Epithelial cell of proximal tubule (primary cell): ENCODE measurements at regions not wholly inside any gene's neighbourhood (a gene's known extent, or its start where the extent isn't known, plus 50 kb on each side); places are given as distances from the start of the nearest gene placed in this dataset.

ENCODE experiments used
- DNase-seq: peaks from one replicate; pipeline ENCODE4 v3.0.0-alpha.2; 2011; ENCODE audit warnings: low read depth
- H3K4me3 ChIP-seq: 2 replicates; pipeline ENCODE4 v1.5.1; 2011; ENCODE audit warnings: low read depth, mild to moderate bottlenecking, low read length
- TF ChIP-seq, protein P1 (sequence below): conservative IDR thresholded peaks from 2 replicates; pipeline ENCODE4 v1.5.1; 2012; ENCODE audit warnings: low read depth, mild to moderate bottlenecking, low read length

DNA sequence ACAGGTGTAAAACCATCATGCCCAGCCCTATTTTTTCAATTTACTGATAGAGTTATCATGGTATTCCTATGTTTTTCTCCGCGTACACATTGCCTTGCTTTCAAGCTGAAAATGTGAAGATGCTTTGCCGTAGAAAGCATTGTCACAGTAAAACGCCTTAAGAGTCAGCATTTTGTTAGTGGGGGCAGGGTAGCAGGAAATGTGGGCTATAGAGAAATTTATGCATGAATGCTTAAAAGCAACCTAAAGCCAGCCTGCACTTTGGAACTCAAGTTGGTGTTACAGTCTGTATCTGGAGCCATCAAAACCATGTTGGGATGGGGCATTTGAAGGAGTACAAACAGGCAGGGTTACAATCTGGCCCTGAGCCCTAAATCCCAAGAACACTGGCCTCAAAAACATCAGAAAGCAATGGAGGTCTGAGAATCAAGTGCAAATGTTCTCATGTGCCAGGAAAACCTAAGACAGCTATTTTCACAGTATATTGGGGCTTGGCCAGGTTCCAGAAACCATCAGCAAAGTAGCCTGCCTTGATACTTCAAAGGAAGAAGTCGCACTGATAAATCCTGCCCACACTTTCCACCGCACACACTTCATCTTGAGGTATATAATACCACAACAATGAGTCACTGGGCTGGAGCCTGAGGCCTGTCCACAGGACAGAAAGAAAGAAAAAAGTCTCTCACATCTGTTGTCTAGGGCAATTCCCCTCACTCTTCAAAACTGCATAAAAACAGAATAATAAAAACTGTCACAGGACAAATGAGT lies 313.8 kb downstream of the ENC1 start:
- DNase-seq: peak; percentile 79
- H3K4me3 ChIP-seq: no peak overlapping the region
- TF ChIP-seq, protein P1, sequence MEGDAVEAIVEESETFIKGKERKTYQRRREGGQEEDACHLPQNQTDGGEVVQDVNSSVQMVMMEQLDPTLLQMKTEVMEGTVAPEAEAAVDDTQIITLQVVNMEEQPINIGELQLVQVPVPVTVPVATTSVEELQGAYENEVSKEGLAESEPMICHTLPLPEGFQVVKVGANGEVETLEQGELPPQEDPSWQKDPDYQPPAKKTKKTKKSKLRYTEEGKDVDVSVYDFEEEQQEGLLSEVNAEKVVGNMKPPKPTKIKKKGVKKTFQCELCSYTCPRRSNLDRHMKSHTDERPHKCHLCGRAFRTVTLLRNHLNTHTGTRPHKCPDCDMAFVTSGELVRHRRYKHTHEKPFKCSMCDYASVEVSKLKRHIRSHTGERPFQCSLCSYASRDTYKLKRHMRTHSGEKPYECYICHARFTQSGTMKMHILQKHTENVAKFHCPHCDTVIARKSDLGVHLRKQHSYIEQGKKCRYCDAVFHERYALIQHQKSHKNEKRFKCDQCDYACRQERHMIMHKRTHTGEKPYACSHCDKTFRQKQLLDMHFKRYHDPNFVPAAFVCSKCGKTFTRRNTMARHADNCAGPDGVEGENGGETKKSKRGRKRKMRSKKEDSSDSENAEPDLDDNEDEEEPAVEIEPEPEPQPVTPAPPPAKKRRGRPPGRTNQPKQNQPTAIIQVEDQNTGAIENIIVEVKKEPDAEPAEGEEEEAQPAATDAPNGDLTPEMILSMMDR: no peak

DNA sequence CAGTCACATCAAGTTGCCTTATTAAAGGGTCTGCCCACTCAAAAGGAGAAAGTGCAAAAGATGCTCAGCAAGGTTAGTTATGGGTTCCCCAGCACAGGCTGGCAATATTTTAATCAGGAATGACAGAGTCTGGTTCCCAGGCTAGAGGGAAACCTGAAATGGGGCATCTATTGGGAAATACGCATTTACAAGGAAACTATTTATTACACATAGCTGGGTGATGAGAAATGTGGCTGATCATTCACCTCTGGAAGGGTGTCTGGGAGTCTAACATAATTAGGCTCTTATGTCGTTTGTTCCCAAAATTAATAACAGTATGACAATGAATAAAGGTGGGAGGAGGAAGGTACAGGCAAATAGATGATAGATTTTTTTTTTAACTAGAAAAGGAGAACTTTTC lies 314.7 kb downstream of the ENC1 start:
- peak; percentile 80 for DNase-seq
- H3K4me3 ChIP-seq: no peak overlapping the region
- TF ChIP-seq, protein P1: no peak

DNA sequence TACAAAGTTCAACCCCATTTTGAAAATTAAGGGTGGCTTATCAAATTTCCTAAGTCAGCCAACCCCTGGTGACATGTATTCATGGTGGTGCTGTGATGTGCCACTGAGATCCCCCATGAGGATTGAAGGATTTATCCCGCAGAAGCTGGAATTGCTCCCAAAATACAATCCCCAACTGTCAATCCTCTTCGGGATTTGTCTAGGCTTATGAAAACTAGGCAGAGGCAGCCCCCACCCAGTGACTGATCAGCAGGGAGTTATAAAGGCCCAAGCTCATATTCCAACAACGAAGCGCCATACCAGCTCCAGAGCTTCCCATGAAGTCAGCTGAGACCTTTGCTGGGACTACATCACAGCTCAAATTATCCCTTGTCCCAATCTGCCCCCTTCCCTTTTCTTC lies 316.0 kb downstream of the ENC1 start:
- no peak for DNase-seq
- H3K4me3 ChIP-seq: no peak overlapping the region
- TF ChIP-seq, protein P1: no peak

DNA sequence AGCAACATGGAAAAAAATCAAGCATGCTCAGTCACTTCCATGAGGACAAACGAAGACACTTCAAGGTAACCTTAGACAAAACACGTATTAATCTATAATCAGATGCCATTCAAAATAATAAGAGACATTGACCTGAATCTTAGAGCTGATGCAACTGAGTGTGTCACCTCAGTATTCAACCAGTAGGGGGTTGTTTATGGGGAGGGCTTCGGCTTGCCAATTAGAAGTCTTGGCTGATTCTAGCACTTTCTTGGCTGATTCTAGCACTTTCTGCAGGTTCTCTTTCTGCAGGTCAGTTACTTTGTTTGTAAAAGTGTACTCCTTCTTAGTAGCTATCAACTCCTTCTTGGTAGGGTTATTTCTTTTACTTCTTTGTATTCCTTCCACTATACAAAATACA lies 317.6 kb downstream of the ENC1 start:
- TF ChIP-seq, protein P1: peak; percentile 28
- no peak for DNase-seq

DNA sequence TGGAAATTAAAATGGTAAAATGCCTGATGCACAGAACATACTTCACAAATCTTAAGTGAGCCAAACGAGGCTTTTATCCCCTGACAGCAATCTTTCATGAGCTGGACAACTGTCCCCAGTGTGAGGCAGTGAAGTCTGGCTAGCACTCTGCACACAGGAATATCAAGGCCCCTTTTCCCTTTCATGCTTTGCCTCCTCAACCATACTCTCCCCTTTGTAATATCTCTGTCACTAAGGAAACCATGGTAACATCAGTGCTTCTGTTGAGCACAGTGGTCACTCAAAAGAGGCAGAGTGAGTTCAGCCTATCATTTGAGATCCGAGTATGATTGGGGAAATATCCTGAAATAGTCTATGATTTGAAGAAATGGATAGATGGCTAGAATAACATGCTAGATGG lies 318.3 kb downstream of the ENC1 start:
- no peak for DNase-seq
- no peak overlapping the region for H3K4me3 ChIP-seq
- TF ChIP-seq, protein P1: no peak

More for the DNA sequence above, 317.6 kb downstream of the ENC1 start:
- no peak overlapping the region for H3K4me3 ChIP-seq

DNA sequence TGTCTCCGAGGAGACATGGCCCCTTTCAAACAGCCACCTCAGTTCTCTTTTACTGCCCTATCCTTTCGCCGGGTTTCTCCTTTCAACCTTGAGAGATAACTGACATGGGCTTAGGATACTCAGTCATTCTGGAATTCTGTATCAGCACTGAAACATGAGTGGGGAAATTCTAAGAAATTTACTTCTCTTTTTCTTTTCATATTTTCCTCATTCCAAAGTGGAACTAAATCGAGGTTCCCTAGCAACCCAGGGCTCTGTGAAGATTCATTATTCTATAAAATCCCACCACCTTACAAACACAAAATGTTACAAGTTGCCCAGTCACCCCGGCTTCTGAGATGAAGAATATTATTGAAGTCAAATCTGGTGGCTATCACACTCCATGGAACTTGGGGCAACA lies 319.2 kb downstream of the ENC1 start:
- no peak for DNase-seq
- TF ChIP-seq, protein P1: no peak
- no peak overlapping the region for H3K4me3 ChIP-seq

DNA sequence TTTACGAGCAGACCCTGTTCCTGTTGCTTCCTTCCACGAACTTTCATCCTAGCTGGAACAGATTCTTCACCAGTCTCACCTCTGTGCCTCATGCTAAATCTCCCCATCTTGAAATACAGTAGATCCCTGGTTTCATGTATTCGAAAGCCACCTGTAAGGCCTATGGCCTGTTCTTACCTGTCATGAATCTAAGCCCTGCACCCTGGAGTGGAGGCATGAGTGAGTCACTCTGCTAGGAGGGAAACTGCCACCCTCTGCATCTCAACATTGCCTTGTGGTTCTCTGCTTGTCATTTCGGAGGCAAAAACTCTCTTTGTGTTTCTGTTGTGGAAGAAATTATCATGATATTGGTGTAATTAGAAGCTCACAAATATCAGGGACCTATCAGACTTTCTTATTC lies 320.0 kb downstream of the ENC1 start:
- no peak for DNase-seq
- TF ChIP-seq, protein P1: no peak
- no peak overlapping the region for H3K4me3 ChIP-seq
